MG63 (cell line): ENCODE measurements at regions not wholly inside any gene's neighbourhood (a gene's known extent, or its start where the extent isn't known, plus 50 kb on each side); places are given as distances from the start of the nearest gene placed in this dataset.

Experiments
- DNase-seq: peaks from one replicate; pipeline ENCODE4 v3.0.0-alpha.2; 2020
- H3K27me3 ChIP-seq: fragments of 250-450 bp; sonication (Bioruptor Pico); 2 replicates; pipeline ENCODE4 v1.5.1; 2020; ENCODE audit warnings: mild to moderate bottlenecking, moderate library complexity
- H3K36me3 ChIP-seq: fragments of 250-450 bp; sonication (Bioruptor Pico); 2 replicates; pipeline ENCODE4 v1.5.1; 2020; ENCODE audit warnings: mild to moderate bottlenecking, moderate library complexity
- H3K4me3 ChIP-seq: fragments of 250-450 bp; sonication (Bioruptor Pico); 2 replicates; pipeline ENCODE4 v1.5.1; 2020; ENCODE audit warnings: mild to moderate bottlenecking, moderate library complexity
- H3K9me3 ChIP-seq: fragments of 250-450 bp; sonication (Bioruptor Pico); 2 replicates; pipeline ENCODE4 v1.5.1; 2020; ENCODE audit warnings: mild to moderate bottlenecking, moderate library complexity

DNA sequence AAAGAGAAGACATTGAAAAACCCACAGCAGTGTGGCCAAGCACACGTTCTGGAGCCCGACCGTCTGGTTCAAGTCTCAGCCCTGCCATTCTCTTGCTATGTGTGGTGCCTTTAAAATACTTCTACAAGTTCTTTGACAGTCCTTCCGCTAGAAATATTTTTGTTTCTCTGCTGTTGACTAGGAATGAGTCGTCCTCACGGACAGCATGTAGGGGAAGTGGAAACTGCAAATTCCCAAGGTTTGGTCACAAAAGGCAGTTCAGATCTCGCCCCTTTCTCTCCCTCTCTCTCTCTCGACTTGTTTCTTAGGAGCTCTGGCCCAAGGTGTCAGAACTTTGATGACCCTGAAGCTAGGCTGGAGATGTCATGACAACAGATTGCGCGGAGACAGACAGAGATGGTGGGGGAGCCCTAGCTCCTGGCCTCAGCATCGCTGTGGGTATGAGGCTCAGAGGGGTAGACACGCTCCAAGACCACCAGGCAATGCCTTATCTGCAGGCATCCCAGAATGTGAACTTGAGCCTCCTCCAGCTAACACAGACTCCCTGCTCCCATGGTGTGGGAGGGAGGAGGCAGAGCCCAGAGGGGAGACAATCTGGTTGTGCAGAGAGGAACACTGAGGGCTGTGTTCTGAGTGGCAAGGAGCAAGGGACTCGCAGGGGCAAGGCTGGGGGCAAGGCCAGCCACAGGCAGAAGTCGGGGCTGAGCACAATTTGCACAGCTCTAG, 368.9 kb upstream of the SULF2 start:
- H3K36me3 ChIP-seq: no peaks in the 10 kb centered on the region
- peaks cover 13% of the 10 kb centered on the region for H3K9me3 ChIP-seq
- no peak for DNase-seq

DNA sequence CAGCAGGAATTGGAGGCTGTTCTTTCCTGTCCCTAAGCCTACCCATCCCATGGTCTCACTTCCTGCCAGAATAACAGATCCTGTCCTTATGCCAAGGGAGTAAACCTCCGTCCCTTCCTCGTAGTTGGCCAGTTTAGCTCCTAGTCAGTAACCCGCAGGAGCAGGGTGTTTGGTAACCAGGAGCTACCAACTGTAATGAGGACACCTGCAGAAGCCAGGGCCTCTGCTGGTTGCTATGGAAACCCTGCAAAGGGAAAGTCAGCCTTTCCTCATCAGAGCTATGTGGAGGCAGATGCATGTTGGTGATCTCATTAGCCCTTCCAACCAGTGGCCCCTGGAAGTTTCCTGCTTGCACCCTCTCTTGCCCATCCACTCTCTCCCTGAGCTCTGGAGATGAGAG, 368.2 kb upstream of the SULF2 start:
- DNase-seq: no peak

More for the DNA sequence above, 368.9 kb upstream of the SULF2 start:
- H3K27me3 ChIP-seq: peaks cover 6% of the 10 kb centered on the region
- H3K4me3 ChIP-seq: no peak overlapping the region

DNA sequence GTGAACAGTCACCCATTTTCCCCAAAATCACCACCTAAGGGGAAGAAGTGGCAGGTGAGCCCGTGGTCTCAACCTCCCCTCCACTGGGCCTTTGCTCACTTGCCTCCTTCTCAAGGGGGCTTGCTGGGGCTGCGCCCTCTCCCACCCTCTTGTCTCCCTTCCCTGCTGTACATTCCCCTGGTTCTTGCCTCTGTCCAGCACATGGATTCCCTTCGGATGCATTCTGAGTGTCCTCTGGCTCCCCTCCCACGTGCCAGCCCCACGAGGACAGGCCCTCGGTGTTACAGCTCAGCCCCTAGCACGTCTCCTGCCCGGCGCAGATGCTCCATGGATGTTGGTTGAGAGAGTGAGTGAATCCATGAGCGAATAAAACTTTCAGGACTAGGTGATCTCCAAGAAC, 367.8 kb upstream of the SULF2 start:
- Histone ChIP-seq H3K36me3 (no peaks in the 10 kb centered on the region), H3K27me3 (peaks cover 5% of the 10 kb centered on the region; the same call in 1 of the 2 replicates), H3K4me3 (no peak overlapping the region), H3K9me3 (peaks cover 13% of the 10 kb centered on the region)
- no peak for DNase-seq

More for the DNA sequence above, 368.2 kb upstream of the SULF2 start:
- peaks cover 13% of the 10 kb centered on the region for H3K9me3 ChIP-seq
- no peaks in the 10 kb centered on the region for H3K36me3 ChIP-seq
- H3K27me3 ChIP-seq: peaks cover 5% of the 10 kb centered on the region
- H3K4me3 ChIP-seq: no peak overlapping the region

DNA sequence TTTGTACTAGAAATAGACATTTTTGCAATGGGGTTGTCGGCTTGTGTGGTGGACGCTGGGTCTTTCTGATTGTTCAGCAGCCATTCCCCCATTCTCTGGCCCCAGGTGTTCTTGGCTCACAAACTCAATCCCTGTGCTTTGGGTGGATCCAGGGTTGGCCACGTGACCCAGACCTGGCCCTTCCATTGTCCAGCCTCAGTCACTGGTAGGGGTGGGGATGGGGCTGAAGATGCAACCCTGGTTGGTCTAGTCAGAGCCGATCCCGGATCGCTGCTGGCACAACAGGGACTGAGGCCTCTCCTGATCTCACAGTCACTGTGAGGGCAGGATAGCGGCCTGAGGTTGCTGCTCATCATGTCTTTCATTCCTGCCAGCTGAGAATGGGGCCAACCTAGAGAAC, 365.3 kb upstream of the SULF2 start:
- no peaks in the 10 kb centered on the region; the same call in 1 of the 2 replicates for H3K27me3 ChIP-seq

DNA sequence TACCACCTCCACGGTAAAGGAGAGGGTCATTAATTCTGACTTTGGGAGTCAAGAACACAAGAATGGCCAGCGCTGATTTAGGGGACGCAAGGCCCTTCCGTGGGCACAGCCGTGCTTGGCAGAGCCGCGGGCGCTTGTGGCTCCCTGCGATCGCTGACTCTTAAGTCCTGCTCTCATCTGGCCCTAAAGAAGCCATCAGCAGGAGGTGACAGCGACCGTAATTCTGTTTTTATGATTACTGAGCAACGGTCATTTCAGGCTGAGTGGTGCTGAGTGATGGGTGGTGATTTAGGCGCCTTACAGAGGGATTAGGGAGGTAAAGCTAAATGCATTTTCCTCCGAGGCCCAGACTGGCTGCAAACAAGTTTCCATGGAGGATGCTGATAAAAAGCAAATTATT, 364.6 kb upstream of the SULF2 start:
- Histone ChIP-seq H3K36me3 (no peaks in the 10 kb centered on the region), H3K4me3 (no peak overlapping the region), H3K9me3 (no peaks in the 10 kb centered on the region), H3K27me3 (no peaks in the 10 kb centered on the region; the same call in 1 of the 2 replicates)
- no peak for DNase-seq

More for the DNA sequence above, 365.3 kb upstream of the SULF2 start:
- no peaks in the 10 kb centered on the region for H3K9me3 ChIP-seq
- no peak for DNase-seq
- H3K36me3 ChIP-seq: no peaks in the 10 kb centered on the region
- H3K4me3 ChIP-seq: no peak overlapping the region

DNA sequence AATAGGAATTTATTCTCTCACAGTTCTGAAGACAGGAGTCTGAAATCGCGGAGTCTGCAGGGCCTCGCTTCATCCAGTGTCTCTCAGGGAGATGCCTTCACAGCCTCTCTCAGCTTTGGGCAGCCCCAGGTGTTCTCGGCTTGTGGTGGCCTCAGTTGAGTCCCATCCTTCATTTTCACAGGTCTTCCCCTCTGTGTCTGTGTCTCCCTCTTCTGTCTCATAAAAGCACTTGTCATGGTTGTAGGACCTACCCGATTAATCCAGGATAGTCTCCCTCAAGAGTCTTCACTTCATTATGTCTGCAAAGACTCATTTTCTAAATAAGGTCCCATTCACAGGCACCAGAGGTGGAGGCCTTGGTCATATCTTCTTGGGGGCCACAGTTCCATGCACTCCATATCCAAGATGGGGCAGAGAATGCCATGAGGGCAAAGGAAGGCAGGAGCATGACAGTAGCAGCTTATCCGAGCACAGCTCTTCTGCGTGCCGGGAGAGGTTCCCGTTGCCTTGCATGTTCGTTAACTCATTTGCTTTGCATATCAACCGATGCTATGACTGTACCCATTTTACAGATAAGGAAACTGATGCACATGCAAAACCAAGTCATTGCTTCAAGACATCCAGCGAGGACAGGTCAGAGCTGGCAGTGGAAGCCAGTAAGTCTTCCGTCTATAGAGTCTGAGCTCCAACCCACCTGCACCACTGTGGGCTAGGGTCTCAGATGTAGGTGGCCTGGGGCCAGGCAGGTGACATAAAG, 363.8 kb upstream of the SULF2 start:
- Histone ChIP-seq H3K4me3 (no peak overlapping the region), H3K36me3 (no peaks in the 10 kb centered on the region), H3K27me3 (no peaks in the 10 kb centered on the region; the same call in 1 of the 2 replicates), H3K9me3 (no peaks in the 10 kb centered on the region)
- no peak for DNase-seq

GRCh38 chr20:48148020-48148419, 362.7 kb upstream of the SULF2 start:
- Histone ChIP-seq H3K4me3 (no peak overlapping the region), H3K9me3 (no peaks in the 10 kb centered on the region), H3K36me3 (no peaks in the 10 kb centered on the region), H3K27me3 (no peaks in the 10 kb centered on the region; the same call in 1 of the 2 replicates)
- DNase-seq: no peak

- no peak for DNase-seq
- H3K36me3 ChIP-seq: no peaks in the 10 kb centered on the region
- no peaks in the 10 kb centered on the region; the same call in 1 of the 2 replicates for H3K27me3 ChIP-seq
- H3K9me3 ChIP-seq: peaks cover under 1% of the 10 kb centered on the region; the same call in 1 of the 2 replicates
- H3K4me3 ChIP-seq: no peak overlapping the region
Measured at GRCh38 chr20:48147311-48147710, 362.0 kb upstream of the SULF2 start.

DNA sequence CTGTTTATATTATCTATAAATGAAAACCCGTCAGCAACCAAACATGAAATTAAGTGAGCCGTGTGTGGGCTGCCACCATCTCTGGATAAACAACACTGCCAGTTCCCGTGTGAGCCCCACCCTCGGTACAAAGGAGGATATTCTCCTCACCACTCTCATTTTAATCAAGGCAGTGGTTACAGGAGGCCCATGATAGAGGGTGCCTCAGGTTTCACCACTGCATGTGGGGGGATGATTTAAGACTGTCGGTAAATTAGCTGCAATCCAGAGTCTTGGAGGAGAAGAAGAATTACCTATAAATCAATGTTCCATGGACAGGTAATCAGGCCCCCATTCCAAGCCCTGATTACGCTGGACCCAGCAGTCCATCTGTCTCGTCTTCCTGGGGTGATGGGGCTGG, 361.6 kb upstream of the SULF2 start:
- Histone ChIP-seq H3K9me3 (peaks cover 3% of the 10 kb centered on the region; the same call in 1 of the 2 replicates), H3K4me3 (no peak overlapping the region), H3K27me3 (no peaks in the 10 kb centered on the region; the same call in 1 of the 2 replicates), H3K36me3 (no peaks in the 10 kb centered on the region)
- DNase-seq: no peak

DNA sequence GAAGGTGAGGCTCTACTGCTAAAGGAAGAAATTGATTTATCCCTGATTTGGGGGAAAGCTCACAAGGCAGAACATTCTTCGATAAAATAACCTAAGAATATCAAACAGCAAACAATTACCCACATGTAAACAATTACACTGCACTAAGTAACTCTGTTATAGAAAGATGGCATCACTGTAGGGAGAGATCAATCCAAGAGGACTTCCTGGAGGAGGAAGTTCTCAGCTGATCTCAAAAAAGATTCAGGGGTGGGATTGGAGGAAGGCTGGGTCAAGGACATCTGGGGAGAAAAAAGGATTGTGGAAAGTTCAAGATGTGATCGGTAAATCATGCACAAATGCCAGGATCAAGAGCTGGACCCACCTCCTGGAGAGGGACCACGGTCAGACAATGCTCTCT, 361.0 kb upstream of the SULF2 start:
- H3K4me3 ChIP-seq: no peak overlapping the region
- no peaks in the 10 kb centered on the region; the same call in 1 of the 2 replicates for H3K27me3 ChIP-seq
- no peak for DNase-seq
- peaks cover 7% of the 10 kb centered on the region for H3K9me3 ChIP-seq
- H3K36me3 ChIP-seq: no peaks in the 10 kb centered on the region

- no peaks in the 10 kb centered on the region for H3K36me3 ChIP-seq
- DNase-seq: no peak
- H3K9me3 ChIP-seq: peaks cover 17% of the 10 kb centered on the region
- H3K27me3 ChIP-seq: no peaks in the 10 kb centered on the region; the same call in 1 of the 2 replicates
- no peak overlapping the region for H3K4me3 ChIP-seq
Measured at GRCh38 chr20:48143435-48144081, 358.3 kb upstream of the SULF2 start.

- Histone ChIP-seq H3K27me3 (no peaks in the 10 kb centered on the region; the same call in 1 of the 2 replicates), H3K4me3 (no peak overlapping the region), H3K9me3 (peaks cover 17% of the 10 kb centered on the region), H3K36me3 (no peaks in the 10 kb centered on the region)
- no peak for DNase-seq
Measured at GRCh38 chr20:48142516-48142773, 357.2 kb upstream of the SULF2 start.

DNA sequence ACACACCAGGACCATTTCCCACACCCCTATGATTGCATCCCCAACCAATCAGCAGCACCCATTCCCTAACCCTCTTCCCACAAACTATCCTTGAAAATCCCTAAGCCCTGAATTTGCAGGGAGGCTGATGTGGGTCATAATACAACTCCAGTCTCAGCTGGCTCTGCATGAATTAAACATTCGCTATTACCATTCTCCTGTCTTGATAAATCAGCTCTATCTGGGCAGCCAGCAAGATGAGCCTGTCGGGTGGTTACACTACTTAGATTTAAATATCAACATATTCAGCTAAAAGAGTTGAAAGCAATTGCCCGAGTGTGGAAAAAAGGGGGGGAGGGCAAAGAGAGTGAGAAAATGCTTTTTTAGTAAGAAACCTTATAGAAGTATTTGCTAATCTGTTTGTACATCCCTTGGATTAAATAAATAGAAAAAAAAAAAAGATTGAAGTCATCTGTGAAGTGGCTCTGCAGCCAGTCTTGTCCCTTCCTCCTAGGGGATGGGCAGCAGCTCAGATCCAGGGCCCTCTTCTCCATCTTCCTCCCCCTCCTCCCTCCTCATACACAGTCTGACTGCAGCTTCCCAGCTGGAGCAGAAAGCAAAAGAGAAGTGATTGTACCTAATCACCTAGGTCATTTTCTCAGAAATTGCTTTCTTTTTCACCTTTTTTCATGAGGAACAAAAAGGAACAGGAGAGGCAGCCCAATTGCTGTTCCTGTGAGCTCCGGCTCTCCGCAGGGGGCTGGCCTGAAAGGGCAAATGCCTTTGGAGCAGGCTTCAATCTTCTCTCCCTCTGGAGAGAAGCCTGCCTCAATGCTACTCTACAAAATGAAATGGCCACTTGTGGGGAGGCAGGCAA, 356.6 kb upstream of the SULF2 start:
- Histone ChIP-seq H3K4me3 (no peak overlapping the region), H3K9me3 (peaks cover 17% of the 10 kb centered on the region), H3K36me3 (no peaks in the 10 kb centered on the region), H3K27me3 (no peaks in the 10 kb centered on the region; the same call in 1 of the 2 replicates)
- DNase-seq: no peak

DNA sequence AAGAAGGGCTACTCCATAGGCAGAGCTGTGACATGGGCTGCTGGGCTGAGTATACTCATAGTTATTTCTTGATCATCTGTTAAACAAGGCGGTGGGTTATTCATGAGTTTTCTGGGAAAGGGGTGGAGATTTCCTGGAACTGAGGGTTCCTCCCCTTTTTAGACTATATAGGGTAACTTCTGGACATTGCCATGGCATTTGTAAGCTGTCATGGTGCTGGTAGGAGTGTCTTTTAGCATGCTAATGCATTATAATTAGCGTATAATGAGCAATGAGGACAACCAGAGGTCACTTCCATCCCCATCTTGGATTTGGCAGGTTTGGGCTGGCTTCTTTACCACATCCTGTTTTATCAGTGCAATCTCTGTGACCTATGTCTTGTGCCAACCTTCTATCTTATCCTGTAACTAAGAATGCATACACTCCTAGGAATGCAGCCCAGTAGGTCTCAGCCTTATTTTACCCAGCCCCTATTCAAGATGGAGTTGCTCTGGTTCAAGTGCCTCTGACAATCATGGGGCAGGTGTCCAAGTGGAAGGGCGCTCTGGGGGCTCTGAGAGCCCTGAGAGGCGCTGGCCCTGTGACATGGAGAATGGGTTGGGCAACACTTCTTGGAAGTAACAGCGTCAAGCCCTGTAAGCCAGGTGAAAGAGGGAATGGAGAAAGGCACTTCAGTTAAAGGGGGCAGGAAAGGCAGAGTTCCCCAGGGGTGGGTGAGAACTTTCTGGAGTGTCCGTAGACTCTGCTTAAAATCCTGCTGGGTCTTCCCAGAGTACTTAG, 354.2 kb upstream of the SULF2 start:
- Histone ChIP-seq H3K36me3 (no peaks in the 10 kb centered on the region), H3K27me3 (no peaks in the 10 kb centered on the region; the same call in 1 of the 2 replicates), H3K9me3 (peaks cover 17% of the 10 kb centered on the region), H3K4me3 (no peak overlapping the region)
- DNase-seq: peak; percentile 79

- no peaks in the 10 kb centered on the region for H3K27me3 ChIP-seq
- no peak overlapping the region for H3K4me3 ChIP-seq
- DNase-seq: no peak
- no peaks in the 10 kb centered on the region for H3K36me3 ChIP-seq
- H3K9me3 ChIP-seq: peaks cover 10% of the 10 kb centered on the region
Measured at GRCh38 chr20:48132834-48133233, 347.6 kb upstream of the SULF2 start.

- H3K4me3 ChIP-seq: no peak overlapping the region
- no peaks in the 10 kb centered on the region for H3K36me3 ChIP-seq
- peak; percentile 49 for DNase-seq
- peaks cover 10% of the 10 kb centered on the region for H3K9me3 ChIP-seq
- no peaks in the 10 kb centered on the region for H3K27me3 ChIP-seq
Measured at GRCh38 chr20:48131581-48131980, 346.3 kb upstream of the SULF2 start.
